IPS DF 19.7 (cell line): ENCODE measurements at regions not wholly inside any gene's neighbourhood (a gene's known extent, or its start where the extent isn't known, plus 50 kb on each side); places are given as distances from the start of the nearest gene placed in this dataset.

Experiments
- DNase-seq: peaks from one replicate; pipeline ENCODE4 v3.0.0-alpha.2; 2013; ENCODE audit warnings: low read depth, low spot score

- no peak for DNase-seq
Observed at GRCh38 chr9:73014011-73014410, 61.2 kb upstream of the ALDH1A1 start.

- DNase-seq: no peak
Observed at GRCh38 chr9:73011956-73012355, 59.1 kb upstream of the ALDH1A1 start.

DNA sequence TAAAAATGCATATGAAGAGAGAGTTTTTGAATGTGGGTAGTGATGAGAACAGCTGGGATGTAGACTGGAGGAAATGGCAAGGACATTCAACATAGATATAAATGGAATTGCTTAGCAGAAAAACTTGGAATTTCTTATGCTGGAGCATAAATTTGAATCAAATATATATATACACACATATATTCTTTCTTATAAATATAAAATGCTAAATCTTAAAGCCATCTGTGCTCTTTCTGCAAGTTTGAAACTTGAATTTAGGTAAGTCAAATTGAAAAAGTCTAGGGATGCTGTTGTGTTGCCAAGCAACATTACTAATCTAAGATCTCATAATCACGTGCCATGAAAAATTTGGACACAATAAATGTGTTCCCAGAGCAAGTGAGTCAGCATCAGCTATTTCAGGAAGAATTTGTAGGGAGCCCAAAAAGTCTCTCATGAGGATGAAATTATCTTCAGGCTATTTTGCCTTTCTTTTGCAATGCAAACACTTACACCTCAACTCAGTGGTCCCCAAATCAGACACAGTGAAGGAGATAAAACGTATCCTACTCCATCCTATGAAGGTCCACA is 58.4 kb upstream of the ALDH1A1 start:
- DNase-seq: no peak

DNA sequence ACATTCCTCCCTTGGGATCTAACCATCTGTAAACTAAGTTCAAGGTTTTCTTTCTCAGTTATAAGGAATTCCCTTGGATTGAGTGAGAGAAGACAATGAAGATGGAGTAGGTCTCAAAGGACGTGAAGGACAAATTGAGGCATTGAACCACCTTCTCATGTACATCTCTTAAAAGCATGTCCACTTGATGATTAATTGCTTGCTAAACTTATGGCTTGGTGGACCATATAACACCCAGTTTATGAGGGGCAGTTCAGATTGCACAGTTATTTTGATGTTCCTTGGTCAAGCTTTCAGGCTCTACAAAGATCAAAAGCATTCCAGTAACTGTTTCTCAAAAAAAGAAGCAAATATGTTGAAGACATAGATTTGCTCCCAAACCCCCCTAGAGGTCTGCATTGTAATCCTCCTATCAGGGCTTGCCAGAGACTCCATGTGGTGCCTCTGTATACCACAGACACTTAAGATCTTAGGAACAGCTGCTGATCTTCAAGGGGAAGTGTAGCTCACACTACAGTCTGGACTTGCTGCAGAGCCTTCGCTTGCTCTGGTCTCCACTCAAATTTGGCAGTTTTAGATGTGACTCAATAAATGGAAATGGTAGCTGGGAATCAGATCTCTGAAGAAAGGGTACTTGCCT is 56.9 kb upstream of the ALDH1A1 start:
- peak; percentile 9 for DNase-seq

- DNase-seq: no peak
Observed at GRCh38 chr9:73007966-73008672, 55.3 kb upstream of the ALDH1A1 start.

- DNase-seq: no peak
Observed at GRCh38 chr9:73006986-73007385, 54.1 kb upstream of the ALDH1A1 start.
